PC-9 (cell line): ENCODE measurements at regions not wholly inside any gene's neighbourhood (a gene's known extent, or its start where the extent isn't known, plus 50 kb on each side); places are given as distances from the start of the nearest gene placed in this dataset.

ENCODE experiments used
- BruUV-seq: library from RNA; stranded (reverse); fragments of 400-500 nt; replicated peaks from 2 replicates; lab custom pipeline; 2021; lab: Mats Ljungman, UMichigan
- CTCF ChIA-PET: fragments of 300-600 bp; sonication (Branson Sonifier 250); formaldehyde crosslinking; loops from one replicate; lab custom pipeline; 2022; ENCODE audit warnings: antibody characterized with exemption; lab: Charles Lee
- POLR2A ChIA-PET: fragments of 300-600 bp; sonication (Branson Sonifier 250); formaldehyde crosslinking; loops from one replicate; lab custom pipeline; 2022; ENCODE audit warnings: antibody characterized with exemption; ENCODE audit not compliant: unreplicated experiment; lab: Charles Lee
- DNase-seq, 2 experiments: peaks; one replicate each; pipeline versions ENCODE4 v3.0.0 to v3.0.0-alpha.2; 2015 to 2022; ENCODE audit warnings: mixed read lengths in 1 of 2
- H2AFZ ChIP-seq: fragments of 200-600 bp; sonication (generic); 2 replicates; pipeline ENCODE4 v1.8.1; 2017; ENCODE audit warnings: antibody characterized with exemption
- H3F3A ChIP-seq: fragments of 200-600 bp; sonication (generic); 2 replicates; pipeline ENCODE4 v1.8.1; 2017; ENCODE audit warnings: antibody characterized with exemption, mild to moderate bottlenecking, low read depth; ENCODE audit not compliant: insufficient read depth
- H3K27ac ChIP-seq: fragments of 200-600 bp; sonication (generic); 2 replicates; pipeline ENCODE4 v1.6.1; 2016; ENCODE audit warnings: mixed run types
- H3K27me3 ChIP-seq: fragments of 200-600 bp; sonication (generic); 2 replicates; pipeline ENCODE4 v1.6.1; 2016; ENCODE audit warnings: low read depth, mixed run types; ENCODE audit not compliant: insufficient read depth
- H3K36me3 ChIP-seq: fragments of 200-600 bp; sonication (generic); 2 replicates; pipeline ENCODE4 v1.6.1; 2016; ENCODE audit warnings: low read depth, mixed run types
- H3K4me1 ChIP-seq: fragments of 200-600 bp; sonication (generic); replicated peaks from 2 replicates; pipeline ENCODE4 v1.6.1; 2016; ENCODE audit warnings: mixed run types; ENCODE audit not compliant: insufficient read depth
- H3K4me2 ChIP-seq: fragments of 200-600 bp; sonication (generic); 2 replicates; pipeline ENCODE4 v1.6.1; 2017; ENCODE audit warnings: mixed run types
- H3K4me3 ChIP-seq: fragments of 200-600 bp; sonication (generic); 2 replicates; pipeline ENCODE4 v1.6.1; 2016; ENCODE audit warnings: mixed run types
- H3K79me2 ChIP-seq: fragments of 200-600 bp; sonication (generic); 2 replicates; pipeline ENCODE4 v1.6.1; 2017; ENCODE audit warnings: low read depth, mixed run types
- H3K9me2 ChIP-seq: fragments of 200-600 bp; sonication (generic); 2 replicates; pipeline ENCODE4 v1.8.1; 2017; ENCODE audit warnings: mild to moderate bottlenecking; ENCODE audit not compliant: insufficient read depth
- H3K9me3 ChIP-seq: fragments of 200-600 bp; sonication (generic); 2 replicates; pipeline ENCODE4 v1.8.1; 2016; ENCODE audit warnings: low read depth; ENCODE audit not compliant: insufficient read depth
- H4K20me1 ChIP-seq: fragments of 200-600 bp; sonication (generic); 2 replicates; pipeline ENCODE4 v1.8.1; 2017; ENCODE audit not compliant: insufficient read depth
- CTCF ChIP-seq: fragments of 200-600 bp; sonication (generic); conservative IDR thresholded peaks from 2 replicates; pipeline ENCODE4 v1.6.1; 2017; ENCODE audit warnings: mixed run types, antibody characterized with exemption, mild to moderate bottlenecking, moderate library complexity
- EZH2 ChIP-seq: fragments of 200-600 bp; sonication (generic); IDR thresholded peaks from 2 replicates; pipeline ENCODE4 v1.8.0; 2017; ENCODE audit warnings: antibody characterized with exemption, low read depth
- intact Hi-C: fragments of 100-400 bp; cut with micrococcal nuclease; formaldehyde crosslinking; loops from one replicate; pipeline ENCODE4 v1.10.0; 2022; ENCODE audit not compliant: unreplicated experiment

DNA sequence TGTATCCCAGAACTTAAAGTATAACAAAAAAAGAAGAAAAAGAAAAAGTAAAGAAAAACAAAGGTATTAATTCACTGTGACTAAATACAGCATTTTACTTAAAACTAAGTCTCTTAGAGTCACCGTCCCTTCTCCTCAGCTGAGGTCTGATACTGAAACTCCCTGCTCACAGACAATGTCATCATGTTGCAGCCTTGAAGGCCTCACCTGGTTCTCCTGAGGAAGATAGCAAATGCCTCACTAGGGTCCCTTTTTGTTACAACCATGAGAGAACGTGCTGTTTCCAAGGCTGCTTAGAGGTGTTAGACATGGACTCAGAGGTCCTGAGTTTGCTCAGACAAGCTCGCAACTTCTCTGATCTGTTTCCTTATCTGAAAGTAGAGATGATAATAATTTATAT lies 357.2 kb downstream of the MTRR start:
- no TSS peak for BruUV-seq
- no peak for TF ChIP-seq CTCF
- no peak for TF ChIP-seq EZH2
- CTCF ChIA-PET: no interaction called here

GRCh38 chr5:8227112-8227511 lies 358.2 kb downstream of the MTRR start:
- no peaks in the 10 kb centered on the region for H3F3A ChIP-seq
- peak overlapping the region; percentile 18; the same call in 1 of the 2 replicates for H2AFZ ChIP-seq
- H3K4me3 ChIP-seq: peak overlapping the region; percentile 17; the same call in 1 of the 2 replicates
- H3K79me2 ChIP-seq: no peaks in the 10 kb centered on the region
- ChIA-PET POLR2A (no interaction called here), CTCF (no interaction called here)
- peak overlapping the region; percentile 58 for H3K4me2 ChIP-seq
- no peak for TF ChIP-seq EZH2
- TF ChIP-seq CTCF: no peak
- peaks cover 17% of the 10 kb centered on the region; the same call in 1 of the 2 replicates for H3K27me3 ChIP-seq
- no peaks in the 10 kb centered on the region for H4K20me1 ChIP-seq
- H3K4me1 ChIP-seq: no peaks in the 10 kb centered on the region
- H3K36me3 ChIP-seq: no peaks in the 10 kb centered on the region
- BruUV-seq: no TSS peak
- no peaks in the 10 kb centered on the region; the same call in 1 of the 2 replicates for H3K9me2 ChIP-seq
- DNase-seq: no peak
- H3K9me3 ChIP-seq: no peaks in the 10 kb centered on the region
- H3K27ac ChIP-seq: no peak overlapping the region
- intact Hi-C loops: no loop called here

More for the DNA sequence above, 357.2 kb downstream of the MTRR start:
- Histone ChIP-seq H3K9me2 (no peaks in the 10 kb centered on the region; the same call in 1 of the 2 replicates), H3K9me3 (no peaks in the 10 kb centered on the region), H3K27ac (no peak overlapping the region), H3K36me3 (no peaks in the 10 kb centered on the region), H3K4me1 (no peaks in the 10 kb centered on the region), H4K20me1 (no peaks in the 10 kb centered on the region), H3K79me2 (no peaks in the 10 kb centered on the region), H3K4me3 (no peak overlapping the region), H3F3A (no peaks in the 10 kb centered on the region), H3K4me2 (0 out of 2 replicates have a peak overlapping the region, but pooled peaks have one; percentile 58), H3K27me3 (peaks cover 17% of the 10 kb centered on the region; the same call in 1 of the 2 replicates), H2AFZ (no peak overlapping the region)
- DNase-seq: no peak
- intact Hi-C loops: no loop called here
- POLR2A ChIA-PET: no interaction called here

GRCh38 chr5:8229551-8229950 lies 360.6 kb downstream of the MTRR start:
- no peak for DNase-seq
- Histone ChIP-seq H3K27me3 (peaks cover 17% of the 10 kb centered on the region; the same call in 1 of the 2 replicates), H3K9me2 (no peaks in the 10 kb centered on the region), H3K4me1 (no peaks in the 10 kb centered on the region), H2AFZ (no peak overlapping the region), H3K79me2 (no peaks in the 10 kb centered on the region), H3F3A (no peaks in the 10 kb centered on the region), H3K9me3 (no peaks in the 10 kb centered on the region), H3K36me3 (no peaks in the 10 kb centered on the region), H4K20me1 (no peaks in the 10 kb centered on the region), H3K4me2 (no peak overlapping the region), H3K27ac (no peak overlapping the region), H3K4me3 (no peak overlapping the region)
- ChIA-PET CTCF (no interaction called here), POLR2A (no interaction called here)
- TF ChIP-seq CTCF: no peak
- TF ChIP-seq EZH2: no peak
- BruUV-seq: no TSS peak
- intact Hi-C loops: no loop called here
